UCSD-AML1 (cell line): ENCODE measurements at regions not wholly inside any gene's neighbourhood (a gene's known extent, or its start where the extent isn't known, plus 50 kb on each side); places are given as distances from the start of the nearest gene placed in this dataset.

Experiments
- DNase-seq: peaks from one replicate; lab custom pipeline; 2025; ENCODE audit not compliant: unreplicated experiment; lab: John Stamatoyannopoulos, UW

DNA sequence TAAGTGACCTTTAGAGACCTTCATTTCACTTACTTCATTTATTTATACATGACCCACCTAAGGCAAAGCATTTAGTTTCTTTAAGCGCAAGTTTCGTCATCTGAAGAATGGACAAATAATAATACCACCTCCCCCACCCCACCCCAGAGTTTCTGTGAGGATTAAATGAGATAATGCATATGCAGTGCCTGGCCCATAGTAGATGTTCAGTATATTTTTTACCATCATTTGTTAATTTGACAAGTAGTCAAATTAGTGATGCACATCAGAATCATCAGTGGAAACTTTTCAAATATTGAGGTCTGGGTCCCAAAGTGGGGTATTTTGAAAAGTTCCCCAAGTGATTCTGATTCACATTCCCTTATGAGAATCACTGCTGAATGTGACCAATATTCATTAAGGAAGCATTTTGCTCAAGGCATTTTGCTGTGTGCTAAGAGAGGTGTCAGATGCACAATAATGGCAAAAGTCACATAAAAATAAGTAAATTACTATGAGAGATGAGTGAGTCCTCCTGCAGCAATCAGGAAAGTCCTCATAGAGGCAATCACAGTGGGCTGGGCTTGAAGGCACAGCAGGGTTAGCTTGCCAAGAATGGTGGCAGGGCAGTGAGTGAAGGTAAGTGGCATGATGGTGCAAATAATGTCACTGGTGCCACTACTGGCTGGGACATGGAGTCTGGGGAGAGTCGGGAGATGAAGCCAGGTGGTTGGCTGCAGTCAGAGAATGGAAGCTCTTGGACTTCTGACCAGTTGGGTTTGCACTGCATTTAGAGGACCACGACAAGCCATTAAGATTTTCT, 244.1 kb downstream of the PTEN start:
- no peak for DNase-seq

DNA sequence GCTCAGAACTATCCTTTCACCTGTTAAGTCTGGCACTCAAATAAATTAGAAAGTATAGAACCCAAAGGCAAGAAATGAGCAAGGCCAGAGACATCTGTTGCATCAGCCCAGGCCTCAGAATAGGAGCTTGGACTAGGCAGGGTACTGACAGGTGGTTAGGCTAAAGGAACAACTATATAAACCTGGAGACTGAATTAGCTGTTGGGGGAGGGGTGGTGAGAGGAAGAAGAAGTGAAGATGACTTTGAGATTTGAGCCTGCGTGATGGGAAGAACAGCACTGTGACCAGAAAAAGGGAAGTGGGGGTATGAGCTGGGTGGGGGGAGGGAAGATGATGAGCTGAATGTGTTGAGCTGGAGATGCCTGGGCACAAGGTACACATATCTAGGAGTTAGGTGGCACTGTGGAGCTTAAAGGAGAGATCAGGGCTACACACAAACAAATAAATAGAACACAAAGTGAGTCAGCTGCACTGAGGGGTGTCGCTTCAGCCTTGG, 244.7 kb downstream of the PTEN start:
- DNase-seq = peak; percentile 59

DNA sequence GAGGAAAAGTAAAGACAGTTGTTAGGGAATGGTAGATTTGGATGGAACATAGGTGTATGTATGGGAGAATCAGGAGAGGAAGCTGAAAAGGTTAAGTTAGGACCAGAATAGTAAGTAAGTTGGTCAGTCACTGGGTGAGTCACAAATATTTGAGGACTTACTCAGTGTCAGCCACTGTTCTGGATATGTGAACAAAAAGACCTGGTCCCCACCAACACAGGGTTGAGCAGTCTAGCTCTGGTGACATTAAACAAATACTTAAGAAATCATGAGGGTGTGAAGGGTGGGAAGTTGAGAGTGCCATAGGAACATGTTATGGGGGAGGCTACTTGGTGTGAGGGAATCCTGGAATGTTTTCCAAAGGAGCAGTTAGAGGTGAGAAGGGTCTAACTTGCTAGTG, 246.9 kb downstream of the PTEN start:
- DNase-seq = no peak

DNA sequence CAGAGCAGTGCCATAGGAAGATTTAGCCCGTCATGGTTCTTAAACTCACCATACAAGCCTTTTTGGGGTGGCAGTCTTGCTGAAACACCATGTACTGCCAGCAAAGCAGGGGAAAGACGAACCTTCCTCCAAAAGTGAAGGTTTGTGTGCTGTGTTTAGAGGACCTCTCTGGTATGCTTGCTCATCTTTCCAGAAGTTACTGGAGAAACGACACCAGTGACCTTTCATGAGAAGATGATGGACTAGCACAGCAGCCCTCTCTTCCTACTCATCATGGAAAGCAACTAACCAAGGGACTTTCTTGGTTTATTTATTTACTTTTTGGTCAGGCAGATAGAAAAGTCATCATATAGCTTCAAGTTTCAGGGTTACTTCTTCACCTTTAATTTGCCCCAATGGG, 247.4 kb downstream of the PTEN start:
- no peak for DNase-seq

DNA sequence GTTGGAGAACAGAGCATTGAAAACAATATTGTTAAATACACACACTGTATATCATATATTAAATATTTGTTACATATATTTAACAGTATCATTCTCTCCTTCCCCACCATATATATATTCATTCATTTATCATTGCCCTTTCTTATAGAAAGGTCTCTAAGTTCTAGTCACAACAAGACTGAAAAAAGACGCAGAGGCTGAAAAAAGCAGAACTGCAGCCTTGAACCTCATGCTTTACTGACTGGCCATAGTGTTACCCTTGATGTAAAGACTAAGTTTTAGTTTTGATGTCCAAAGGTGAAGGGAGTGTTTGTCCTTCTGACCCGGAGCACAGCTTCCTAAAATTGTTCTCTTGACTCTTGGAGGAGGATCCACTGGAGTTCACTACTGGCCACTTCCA, 247.9 kb downstream of the PTEN start:
- no peak for DNase-seq

DNA sequence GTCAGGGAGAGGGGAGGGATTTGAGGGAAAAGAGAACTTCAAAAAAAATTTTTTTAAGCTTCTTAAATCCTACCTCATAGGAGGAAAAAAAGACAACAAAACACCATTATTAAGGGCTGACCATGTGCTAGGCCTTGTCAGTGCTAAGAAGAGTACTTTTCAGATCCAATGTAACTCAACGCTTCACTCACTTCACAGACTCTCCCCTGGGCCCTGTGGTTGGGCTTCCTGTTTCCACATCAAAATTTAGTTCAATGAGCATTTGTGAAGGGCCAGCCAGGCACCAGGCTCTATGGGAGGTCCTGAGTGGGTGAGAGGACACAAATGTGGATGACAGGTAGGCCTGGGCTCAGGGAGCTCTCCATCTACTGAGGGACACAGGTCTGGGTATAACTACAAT, 249.8 kb downstream of the PTEN start:
- DNase-seq = peak; percentile 63

DNA sequence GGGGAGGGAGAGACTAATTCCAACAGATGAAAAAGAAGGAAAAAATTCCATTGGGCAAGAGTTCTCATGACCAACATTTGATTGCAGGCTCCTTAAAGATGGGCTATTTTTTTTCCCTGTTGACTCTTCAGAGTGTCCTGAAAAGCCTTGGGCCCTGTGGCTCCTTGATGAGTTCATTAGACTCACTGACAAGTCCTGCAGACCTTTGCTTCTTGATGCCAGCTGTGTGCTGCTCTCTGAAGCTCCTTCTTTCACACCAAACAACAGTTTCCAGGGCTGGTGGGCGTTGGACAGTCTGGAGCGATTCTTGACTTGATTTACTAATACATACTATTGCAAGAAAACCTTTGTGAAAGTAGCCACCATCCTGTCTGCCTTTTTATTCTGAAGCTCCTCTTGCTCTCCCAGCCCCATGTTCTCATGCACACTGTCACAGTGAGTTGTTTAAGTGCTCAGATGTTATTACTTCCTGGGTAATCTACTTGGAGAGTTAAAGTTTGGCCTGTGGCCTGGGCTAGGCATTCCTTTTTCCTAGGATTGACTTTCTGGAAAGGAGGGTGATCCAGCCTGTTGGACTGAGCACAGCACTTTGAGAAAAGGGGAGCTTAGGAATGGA, 250.3 kb downstream of the PTEN start:
- DNase-seq = no peak

DNA sequence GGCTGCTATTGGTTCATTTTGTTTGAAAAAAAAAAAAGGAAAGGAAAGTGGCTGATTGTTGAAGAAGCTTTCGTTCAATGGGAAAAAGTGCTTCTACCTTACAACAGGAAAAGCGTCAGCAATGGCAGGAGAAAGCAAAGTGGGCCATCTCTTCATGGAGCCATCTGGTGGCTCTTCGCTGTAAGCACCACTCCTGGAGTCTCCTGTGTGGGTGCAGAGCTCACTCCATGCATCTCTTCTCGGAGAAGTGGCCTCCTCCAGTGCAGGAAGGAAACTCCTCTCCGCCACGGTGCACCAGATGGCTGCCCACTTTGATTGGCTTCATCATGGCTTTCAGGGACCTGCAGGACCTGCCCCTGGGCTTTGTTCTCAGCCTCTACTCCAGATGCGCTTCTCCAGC, 250.9 kb downstream of the PTEN start:
- DNase-seq = peak; percentile 73

DNA sequence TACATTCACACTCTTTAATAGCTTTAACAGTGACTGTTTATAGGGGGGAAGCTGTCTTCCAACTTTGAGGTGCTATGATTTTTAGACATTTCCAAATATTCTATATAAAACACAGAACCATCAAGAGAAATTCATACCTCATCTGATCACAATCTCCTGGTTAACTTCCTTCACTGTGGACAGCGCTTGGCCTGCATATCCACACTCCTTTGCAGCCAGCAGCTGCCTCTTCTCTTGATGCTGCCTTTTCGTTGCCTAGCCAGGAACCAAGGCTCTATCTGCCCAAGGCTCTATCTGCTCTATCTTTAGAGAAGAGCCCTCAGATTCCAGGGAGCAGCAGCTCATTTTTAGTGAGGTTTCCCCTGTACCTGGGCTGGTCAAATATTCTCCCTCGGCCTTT, 252.0 kb downstream of the PTEN start:
- no peak for DNase-seq

DNA sequence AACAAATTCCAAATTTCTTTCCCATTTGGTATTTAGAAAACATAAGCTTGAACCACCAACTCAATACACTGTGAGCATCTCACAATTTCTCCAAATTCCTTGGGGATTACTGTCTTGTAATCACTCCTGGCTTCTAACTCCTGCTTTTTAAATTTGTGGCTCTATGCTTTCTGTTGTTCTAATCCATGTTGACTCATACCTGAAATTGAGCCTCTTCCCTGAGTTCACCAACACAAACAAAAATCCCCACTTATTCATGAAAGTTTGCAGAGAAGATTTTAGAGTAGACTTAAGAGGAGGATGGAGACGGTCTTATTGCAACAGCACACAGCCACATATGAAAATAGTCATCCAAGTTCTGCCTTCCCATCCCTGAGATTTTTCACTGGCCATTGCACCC, 252.5 kb downstream of the PTEN start:
- DNase-seq = no peak

DNA sequence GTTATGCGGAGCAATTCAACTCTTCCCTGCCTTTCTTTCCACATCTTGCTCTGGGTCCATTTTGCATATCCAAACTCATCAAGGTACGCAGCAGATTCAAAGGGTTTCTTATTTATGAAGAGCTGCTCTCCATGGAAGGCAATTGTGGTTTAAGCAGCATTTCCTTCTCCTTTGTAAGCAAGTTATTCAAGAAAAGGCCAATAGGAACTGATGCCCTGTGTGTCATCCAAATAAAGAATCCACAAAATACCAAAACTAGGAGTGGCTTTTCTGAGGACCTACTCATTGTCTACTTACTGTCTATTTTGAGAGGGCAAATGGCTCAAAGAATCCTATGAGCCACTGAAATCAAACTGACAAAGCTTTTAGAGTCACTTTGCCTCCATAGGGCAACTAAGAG, 253.1 kb downstream of the PTEN start:
- DNase-seq = no peak

DNA sequence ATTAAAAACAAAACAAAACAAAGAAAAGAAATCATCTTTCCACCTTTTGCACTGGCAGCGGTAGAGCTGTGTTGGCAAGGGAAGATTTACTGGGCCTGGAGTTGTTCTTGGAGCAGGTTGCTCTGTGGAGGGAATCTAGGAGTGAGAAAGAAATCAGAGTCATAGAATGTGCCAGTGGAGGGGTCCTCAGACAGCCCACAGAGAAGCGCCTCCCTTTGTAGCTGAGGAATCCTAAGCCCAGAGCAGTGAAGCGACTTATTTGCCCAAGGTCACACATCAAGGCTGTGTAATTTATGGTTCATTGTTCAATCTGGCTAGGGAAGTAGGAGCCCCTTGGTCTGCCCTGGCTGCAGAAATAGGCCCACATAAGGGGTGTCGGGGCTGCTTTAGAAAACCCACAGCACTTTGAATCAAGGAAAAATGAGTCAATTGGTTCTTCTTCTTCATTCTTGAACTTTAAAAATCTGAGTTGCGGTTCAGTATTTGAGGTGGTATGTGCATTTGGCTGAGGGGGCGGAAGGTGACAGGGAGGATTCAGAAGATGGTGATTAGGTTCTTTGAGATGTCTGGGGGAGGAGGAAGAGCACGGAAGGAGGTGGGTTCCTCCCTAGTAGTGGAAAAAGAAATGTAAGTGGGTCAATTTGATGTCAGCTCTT, 253.7 kb downstream of the PTEN start:
- no peak for DNase-seq

DNA sequence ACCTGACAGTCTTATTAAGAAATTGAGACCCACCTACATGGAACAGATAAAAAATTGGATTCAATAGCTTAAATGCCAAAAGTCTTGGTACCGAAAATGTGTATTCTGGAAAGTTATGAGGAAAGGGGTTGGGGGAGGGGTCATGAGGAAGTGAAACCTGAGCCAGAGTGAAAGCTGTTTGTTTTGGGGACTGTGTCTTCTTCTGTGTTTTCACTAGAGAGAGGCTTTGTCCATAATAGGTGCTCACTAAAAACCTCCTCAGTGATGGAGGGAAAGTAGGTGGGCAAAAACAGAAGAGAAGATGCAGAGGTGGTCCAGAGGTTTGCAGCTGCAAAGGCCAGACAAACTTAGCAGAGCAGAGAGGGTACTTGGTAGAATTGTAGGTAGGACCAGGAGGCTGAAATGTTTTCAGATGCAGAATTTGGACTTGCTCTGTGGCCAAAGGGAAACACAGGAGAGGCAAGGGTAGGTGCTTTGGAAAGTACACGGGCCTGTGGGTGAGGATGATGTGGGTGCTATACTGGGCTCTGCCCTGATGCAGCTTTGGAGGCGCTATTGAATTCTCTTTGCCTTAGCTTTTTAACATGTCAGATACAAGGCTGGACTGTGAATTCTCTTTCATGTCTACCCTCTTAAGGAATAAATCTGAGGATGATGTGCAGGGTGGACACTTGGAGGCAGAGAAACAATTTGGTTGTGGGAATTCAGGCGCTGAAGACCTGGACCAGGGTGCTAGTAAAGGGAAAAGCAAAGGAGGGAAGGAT, 254.6 kb downstream of the PTEN start:
- DNase-seq = no peak

DNA sequence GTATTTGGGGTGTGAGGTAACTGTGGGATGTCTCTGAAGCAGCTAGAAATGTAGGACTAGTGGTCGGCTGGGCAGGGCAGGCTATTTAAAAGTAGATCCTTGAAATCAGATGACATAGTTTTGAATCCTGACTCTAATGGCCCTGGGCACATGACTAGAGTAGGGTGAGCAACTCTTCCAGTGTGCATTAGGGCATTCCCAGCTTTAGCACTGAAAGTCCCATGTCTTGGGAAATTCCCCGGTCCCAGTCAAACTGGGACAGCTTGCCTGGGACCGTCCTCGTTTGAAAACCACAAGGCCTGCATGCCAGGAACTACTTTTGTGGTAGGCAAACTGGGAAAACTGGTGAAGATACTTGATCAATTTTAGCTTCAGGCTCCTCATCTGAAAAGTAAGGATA, 255.3 kb downstream of the PTEN start:
- no peak for DNase-seq

DNA sequence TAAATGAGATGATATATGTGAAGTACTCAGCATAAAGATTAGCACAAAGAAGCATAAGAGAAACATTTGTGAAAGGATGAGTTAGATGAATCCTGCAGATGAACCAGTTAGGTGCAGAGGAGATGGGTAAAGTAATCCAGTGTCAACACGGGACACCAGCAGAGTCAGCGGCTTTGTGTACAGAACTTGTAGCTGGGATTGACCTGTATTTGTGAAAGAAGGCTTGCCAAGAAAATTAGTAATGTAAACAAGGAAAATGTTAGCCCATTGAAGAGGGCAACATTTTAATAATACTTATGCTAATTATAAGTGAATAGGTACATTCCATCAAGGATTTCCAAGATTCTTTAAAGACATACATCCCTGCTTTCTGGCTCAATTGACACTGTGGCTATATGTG, 255.7 kb downstream of the PTEN start:
- DNase-seq = no peak

DNA sequence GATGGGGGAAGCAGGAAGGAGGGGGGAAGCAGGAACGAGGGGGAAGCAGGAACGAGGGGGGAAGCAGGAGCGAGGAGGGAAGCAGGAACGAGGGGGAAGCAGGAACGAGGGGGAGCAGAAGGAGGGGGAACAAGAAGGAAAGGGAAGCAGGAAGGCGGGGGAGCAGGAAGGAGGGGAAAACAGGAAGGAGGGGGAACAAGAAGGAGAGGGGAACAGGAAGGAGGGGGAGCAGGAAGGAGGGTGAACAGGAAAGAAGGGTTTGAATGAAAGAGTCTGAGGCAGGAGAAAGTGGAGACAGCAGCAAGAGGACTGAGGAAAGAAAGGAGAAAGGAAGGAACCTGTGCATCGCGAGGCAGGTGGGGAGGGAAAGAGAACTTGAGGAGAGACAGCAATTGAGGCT, 256.6 kb downstream of the PTEN start:
- no peak for DNase-seq

DNA sequence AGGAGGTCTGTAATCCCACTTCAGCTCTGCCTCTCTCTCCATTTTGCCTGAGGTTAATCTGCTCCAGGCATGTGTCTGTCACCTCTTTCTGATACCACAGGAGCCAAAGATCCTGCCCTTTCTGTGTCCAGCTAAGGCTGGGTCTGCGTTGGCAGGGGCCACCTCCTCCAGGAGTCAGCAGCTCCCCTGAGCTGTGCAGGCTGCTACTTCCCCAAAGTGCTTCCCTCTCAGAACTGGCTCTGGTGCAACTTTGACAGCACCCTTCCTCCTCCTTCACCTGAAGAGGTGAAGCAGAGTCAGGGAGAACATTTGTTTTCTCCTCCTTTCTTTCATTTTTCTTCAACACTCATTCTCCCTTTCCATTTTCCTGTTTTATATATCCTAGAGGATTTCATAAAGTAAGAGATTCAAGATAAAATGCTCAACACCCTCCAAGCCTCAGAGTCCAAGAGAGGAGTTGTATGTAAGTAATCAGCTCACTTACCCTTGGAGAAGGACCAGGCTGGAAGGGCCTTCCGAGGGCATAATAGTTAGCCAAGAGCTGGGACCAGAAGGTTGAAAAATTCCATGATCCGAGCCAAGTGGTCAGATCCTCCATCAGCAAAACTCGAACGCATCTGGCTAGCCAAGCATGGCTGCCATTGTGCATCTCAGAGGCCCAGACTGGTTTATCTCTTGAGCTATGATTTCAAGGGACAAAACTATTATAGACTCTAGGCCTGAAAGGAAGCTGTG, 257.3 kb downstream of the PTEN start:
- peak; percentile 43 for DNase-seq

DNA sequence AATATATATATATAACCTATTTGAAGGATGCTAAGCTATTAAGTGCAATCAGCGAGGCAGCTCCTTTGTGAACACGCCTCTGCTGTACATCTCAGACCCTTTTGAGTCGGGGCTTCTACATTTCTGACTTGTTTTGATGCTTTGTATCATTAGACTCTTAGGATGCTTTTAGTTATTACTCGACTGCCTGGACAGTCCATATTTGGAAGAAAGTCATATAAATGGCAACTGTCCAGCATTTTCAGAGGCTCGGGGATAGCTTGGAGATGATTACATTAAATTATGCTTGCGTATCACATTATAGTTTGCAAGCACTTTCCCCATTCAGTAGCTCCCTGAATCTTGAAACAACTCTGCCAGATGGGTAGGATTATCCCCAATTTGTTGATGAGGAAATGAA, 257.9 kb downstream of the PTEN start:
- no peak for DNase-seq

DNA sequence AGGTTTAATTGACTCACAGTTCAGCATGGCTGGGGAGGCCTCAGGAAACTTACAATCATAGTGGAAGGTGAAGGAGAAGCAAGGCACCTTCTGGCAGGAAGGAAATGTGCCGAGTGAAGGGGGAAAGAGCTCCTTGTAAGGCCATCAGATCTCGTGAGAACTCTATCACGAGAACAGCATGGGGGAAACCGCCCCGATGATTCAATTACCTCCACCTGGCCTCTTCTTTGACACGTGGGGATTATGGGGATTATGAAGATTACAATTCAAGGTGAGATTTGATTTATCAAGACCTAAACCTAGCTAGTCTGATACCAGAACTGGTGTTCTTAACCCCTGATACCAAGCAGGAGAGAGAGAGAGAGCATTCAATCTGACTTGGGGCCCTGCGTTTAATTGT, 258.7 kb downstream of the PTEN start:
- no peak for DNase-seq

DNA sequence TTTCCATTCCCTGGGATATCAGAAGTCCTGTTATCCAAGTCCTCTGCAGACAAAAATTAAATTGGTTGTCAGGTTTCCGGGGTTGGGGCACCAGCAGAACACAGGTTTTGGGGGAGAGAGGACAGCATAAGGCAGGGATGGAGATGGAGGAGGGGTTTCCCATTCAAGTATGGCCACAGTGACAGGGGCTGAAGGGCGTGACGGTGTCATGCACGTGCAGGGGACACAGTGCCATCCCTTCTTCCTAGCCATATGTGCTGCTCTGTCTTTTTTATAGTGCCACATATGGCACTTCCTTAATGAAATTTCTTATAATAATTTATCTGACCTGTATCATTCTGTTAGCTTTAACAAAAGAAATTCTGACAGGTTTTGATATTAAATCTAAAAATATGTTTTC, 259.2 kb downstream of the PTEN start:
- DNase-seq = no peak

DNA sequence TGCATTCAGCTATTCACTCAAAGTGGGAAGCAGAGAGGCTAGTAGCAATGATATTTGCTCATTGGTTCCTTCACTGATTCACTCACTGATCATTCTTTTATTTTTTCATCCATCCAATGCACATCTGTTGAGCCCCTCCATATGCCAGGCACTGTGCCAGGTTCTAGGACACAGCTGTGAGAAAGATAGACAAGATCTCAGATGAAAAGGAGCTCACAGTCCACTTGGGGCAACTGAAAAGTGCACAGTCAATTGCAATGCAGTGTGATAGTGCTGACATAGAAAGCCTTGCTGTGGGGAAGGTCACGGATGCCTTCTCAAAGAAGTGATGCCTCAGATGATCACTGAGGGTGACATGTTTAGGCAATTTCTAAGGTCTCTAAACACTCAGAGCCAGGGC, 262.3 kb downstream of the PTEN start:
- DNase-seq = no peak
